Trophoblast cell (in vitro differentiated cells and primary cell): ENCODE measurements at regions not wholly inside any gene's neighbourhood (a gene's known extent, or its start where the extent isn't known, plus 50 kb on each side); places are given as distances from the start of the nearest gene placed in this dataset.

Source experiments
- DNase-seq, 2 donors: peaks; one replicate each; pipeline ENCODE4 v3.0.0-alpha.2; 2016
- H2AFZ ChIP-seq: 2 replicates; pipeline ENCODE4 v1.6.1; 2013; ENCODE audit warnings: low read length, moderate library complexity, mild to moderate bottlenecking; ENCODE audit not compliant: insufficient read depth, poor library complexity
- H2AK5ac ChIP-seq: 2 replicates; pipeline ENCODE4 v1.6.1; 2013; ENCODE audit warnings: mild to moderate bottlenecking, low read length
- H2BK120ac ChIP-seq: 2 replicates; pipeline ENCODE4 v1.6.1; 2013; ENCODE audit warnings: low read length, mild to moderate bottlenecking, moderate library complexity; ENCODE audit not compliant: insufficient read depth, poor library complexity
- H2BK12ac ChIP-seq: 2 replicates; pipeline ENCODE4 v1.6.1; 2013; ENCODE audit warnings: mild to moderate bottlenecking, low read length, moderate library complexity
- H2BK5ac ChIP-seq: 2 replicates; pipeline ENCODE4 v1.6.1; 2013; ENCODE audit warnings: low read length, low read depth, moderate library complexity, mild to moderate bottlenecking; ENCODE audit not compliant: poor library complexity
- H3K14ac ChIP-seq: 2 replicates; pipeline ENCODE4 v1.6.1; 2013; ENCODE audit warnings: mild to moderate bottlenecking, low read length
- H3K18ac ChIP-seq: 2 replicates; pipeline ENCODE4 v1.6.1; 2013; ENCODE audit warnings: mild to moderate bottlenecking, low read length
- H3K23ac ChIP-seq: 2 replicates; pipeline ENCODE4 v1.6.1; 2013; ENCODE audit warnings: low read length
- H3K27ac ChIP-seq: 2 replicates; pipeline ENCODE4 v1.5.1; 2013; ENCODE audit warnings: low read depth, mild to moderate bottlenecking, inconsistent platforms, low read length, moderate library complexity
- H3K27me3 ChIP-seq: 2 replicates; pipeline ENCODE4 v1.6.1; 2013; ENCODE audit warnings: inconsistent platforms, mild to moderate bottlenecking, low read length, moderate library complexity; ENCODE audit not compliant: insufficient read depth
- H3K36me3 ChIP-seq, 2 experiments: 1 replicate in 1 of 2; 2 replicates in 1 of 2; pipeline ENCODE4 v1.6.1; 2013; ENCODE audit warnings: low read length in 2 of 2, mild to moderate bottlenecking in 2 of 2, moderate library complexity in 1 of 2; ENCODE audit not compliant: insufficient read depth in 2 of 2, control insufficient read depth in 1 of 2
- H3K4ac ChIP-seq: 2 replicates; pipeline ENCODE4 v1.6.1; 2013; ENCODE audit warnings: low read depth, mild to moderate bottlenecking, low read length, moderate library complexity
- H3K4me1 ChIP-seq, 2 experiments: 1 replicate in 1 of 2; 2 replicates in 1 of 2; pipeline ENCODE4 v1.6.1; 2013; ENCODE audit warnings: low read length in 2 of 2, mild to moderate bottlenecking in 2 of 2, moderate library complexity in 1 of 2; ENCODE audit not compliant: insufficient read depth in 2 of 2, control insufficient read depth in 1 of 2
- H3K4me2 ChIP-seq: 2 replicates; pipeline ENCODE4 v1.6.1; 2013; ENCODE audit warnings: inconsistent platforms, mild to moderate bottlenecking, low read length, moderate library complexity
- H3K4me3 ChIP-seq: 2 replicates; pipeline ENCODE4 v1.5.1; 2013; ENCODE audit warnings: mild to moderate bottlenecking, low read depth, low read length, inconsistent platforms
- H3K79me1 ChIP-seq: one replicate; pipeline ENCODE4 v1.6.1; 2013; ENCODE audit warnings: low read length
- H3K79me2 ChIP-seq: 2 replicates; pipeline ENCODE4 v1.6.1; 2013; ENCODE audit warnings: low read length, mild to moderate bottlenecking; ENCODE audit not compliant: control insufficient read depth, insufficient read depth, poor library complexity
- H3K9ac ChIP-seq: 2 replicates; pipeline ENCODE4 v1.6.1; 2013; ENCODE audit warnings: mild to moderate bottlenecking, low read length
- H3K9me3 ChIP-seq: 2 replicates; pipeline ENCODE4 v1.6.1; 2013; ENCODE audit warnings: low read depth, mild to moderate bottlenecking, control low read depth, inconsistent platforms, low read length; ENCODE audit not compliant: insufficient read depth
- H4K12ac ChIP-seq: 2 replicates; pipeline ENCODE4 v1.6.1; 2013; ENCODE audit warnings: low read depth, mild to moderate bottlenecking, low read length, moderate library complexity
- H4K8ac ChIP-seq: 2 replicates; pipeline ENCODE4 v1.6.1; 2013; ENCODE audit warnings: low read depth, mild to moderate bottlenecking, low read length, moderate library complexity
- H4K91ac ChIP-seq: one replicate; pipeline ENCODE4 v1.6.1; 2013; ENCODE audit warnings: low read depth, mild to moderate bottlenecking, low read length, moderate library complexity
- WGBS: extraction: QIAGEN DNeasy Blood & Tissue Kit; methylation state at CpG from one replicate; pipeline ENCODE4 v1.1.7; 2013; ENCODE audit warnings: missing lambda C conversion rate; ENCODE audit not compliant: insufficient read length, insufficient coverage; ENCODE audit errors: extremely low coverage; 5-methylcytosine and 5-hydroxymethylcytosine counted together

- no peak overlapping the region for H3K14ac ChIP-seq
- H3K9me3 ChIP-seq: no peaks in the 10 kb centered on the region
- DNase-seq: no peak
- H3K9ac ChIP-seq: no peak overlapping the region
- no peaks in the 10 kb centered on the region for H3K36me3 ChIP-seq
- no peak overlapping the region for H2AFZ ChIP-seq
- no peak overlapping the region for H4K12ac ChIP-seq
- no peak overlapping the region for H3K27ac ChIP-seq
- H3K18ac ChIP-seq: no peak overlapping the region
- H2BK120ac ChIP-seq: no peak overlapping the region
- no peak overlapping the region for H3K4me3 ChIP-seq
- no peak overlapping the region for H3K23ac ChIP-seq
- no peaks in the 10 kb centered on the region for H3K4me1 ChIP-seq
- WGBS: no CpG with 5 or more reads among the region's 2 CpGs
- no peak overlapping the region for H2AK5ac ChIP-seq
- H2BK5ac ChIP-seq: no peak overlapping the region
- H3K27me3 ChIP-seq: no peaks in the 10 kb centered on the region
- H3K4ac ChIP-seq: no peak overlapping the region
- H3K4me2 ChIP-seq: no peak overlapping the region
- H4K8ac ChIP-seq: no peak overlapping the region
- no peaks in the 10 kb centered on the region for H3K79me2 ChIP-seq
- H4K91ac ChIP-seq: no peak overlapping the region
- no peak overlapping the region for H2BK12ac ChIP-seq
- H3K79me1 ChIP-seq: no peaks in the 10 kb centered on the region
Observed at GRCh38 chr18:40079786-40080185, 1875.2 kb upstream of the PIK3C3 start.

- Histone ChIP-seq H3K14ac (no peak overlapping the region), H2AFZ (no peak overlapping the region), H3K79me2 (no peaks in the 10 kb centered on the region), H3K79me1 (no peaks in the 10 kb centered on the region), H3K23ac (no peak overlapping the region), H2BK120ac (no peak overlapping the region), H3K4me2 (no peak overlapping the region), H3K9ac (no peak overlapping the region), H3K36me3 (no peaks in the 10 kb centered on the region), H3K27ac (no peak overlapping the region), H3K4me3 (no peak overlapping the region), H2AK5ac (no peak overlapping the region), H2BK5ac (no peak overlapping the region), H4K12ac (no peak overlapping the region), H3K27me3 (no peaks in the 10 kb centered on the region), H2BK12ac (no peak overlapping the region), H4K91ac (no peak overlapping the region), H3K4ac (no peak overlapping the region), H3K4me1 (no peaks in the 10 kb centered on the region), H4K8ac (no peak overlapping the region), H3K18ac (no peak overlapping the region), H3K9me3 (no peaks in the 10 kb centered on the region)
- no CpG with 5 or more reads among the region's 2 CpGs for whole genome bisulfite sequencing
- DNase-seq: no peak
Observed at GRCh38 chr18:40075616-40076015, 1879.4 kb upstream of the PIK3C3 start.

- H2AFZ ChIP-seq: no peak overlapping the region
- H3K4me1 ChIP-seq: no peaks in the 10 kb centered on the region
- H4K12ac ChIP-seq: no peak overlapping the region
- no peaks in the 10 kb centered on the region for H3K79me2 ChIP-seq
- H3K4ac ChIP-seq: no peak overlapping the region
- no peak overlapping the region for H3K23ac ChIP-seq
- H4K91ac ChIP-seq: no peak overlapping the region
- H4K8ac ChIP-seq: no peak overlapping the region
- DNase-seq: no peak
- no peaks in the 10 kb centered on the region for H3K9me3 ChIP-seq
- no peak overlapping the region for H2BK5ac ChIP-seq
- H3K79me1 ChIP-seq: no peaks in the 10 kb centered on the region
- H3K27ac ChIP-seq: no peak overlapping the region
- no peak overlapping the region for H2AK5ac ChIP-seq
- H3K27me3 ChIP-seq: no peaks in the 10 kb centered on the region
- H2BK120ac ChIP-seq: no peak overlapping the region
- H3K9ac ChIP-seq: no peak overlapping the region
- no peak overlapping the region for H3K14ac ChIP-seq
- H2BK12ac ChIP-seq: no peak overlapping the region
- no CpG with 5 or more reads among the region's 2 CpGs for WGBS
- H3K4me3 ChIP-seq: no peak overlapping the region
- H3K36me3 ChIP-seq: no peaks in the 10 kb centered on the region
- no peak overlapping the region for H3K18ac ChIP-seq
- no peak overlapping the region for H3K4me2 ChIP-seq
Observed at GRCh38 chr18:40072761-40073160, 1882.3 kb upstream of the PIK3C3 start.

- Histone ChIP-seq H3K27me3 (no peaks in the 10 kb centered on the region), H2BK5ac (no peak overlapping the region), H4K91ac (no peak overlapping the region), H3K4ac (no peak overlapping the region), H3K14ac (no peak overlapping the region), H3K4me1 (no peaks in the 10 kb centered on the region), H3K36me3 (no peaks in the 10 kb centered on the region), H2BK120ac (no peak overlapping the region), H3K79me2 (no peaks in the 10 kb centered on the region), H3K27ac (no peak overlapping the region), H3K23ac (no peak overlapping the region), H3K4me3 (no peak overlapping the region), H3K9ac (no peak overlapping the region), H3K4me2 (no peak overlapping the region), H3K79me1 (no peaks in the 10 kb centered on the region), H2AK5ac (no peak overlapping the region), H3K18ac (no peak overlapping the region), H3K9me3 (no peaks in the 10 kb centered on the region), H2BK12ac (no peak overlapping the region), H4K8ac (no peak overlapping the region), H4K12ac (no peak overlapping the region), H2AFZ (no peak overlapping the region)
- peak in 1 of 2 donors; percentile 73 for DNase-seq
- no CpG with 5 or more reads among the region's 1 CpG for WGBS
Observed at GRCh38 chr18:40066368-40066767, 1888.7 kb upstream of the PIK3C3 start.
